ENCODE measurements at regions not wholly inside any gene's neighbourhood (a gene's known extent, or its start where the extent isn't known, plus 50 kb on each side); places are given as distances from the start of the nearest gene placed in this dataset.

GRCh38 chr18:75158465-75159237 lies 50.3 kb downstream of the PTGR3 start:
- H3K27me3 ChIP-seq = no peaks in the 10 kb centered on the region
- no peaks in the 10 kb centered on the region for H3K9me3 ChIP-seq (ENCODE audit: low read depth)
- no peak for TF ChIP-seq CTCF (IDR thresholded peaks at IDR 0.05; ENCODE audit: low read depth, low read length)
- H3K27ac ChIP-seq = no peak overlapping the region
- no peaks in the 10 kb centered on the region for H3K36me3 ChIP-seq
- H3K4me1 ChIP-seq (ENCODE audit: low read depth) = peaks cover 3% of the 10 kb centered on the region
- no peak overlapping the region for H3K4me3 ChIP-seq
- DNase-seq (ENCODE audit: low read depth in 1 of 2, low spot score in 1 of 2) = no peak

GRCh38 chr18:75157851-75158250 lies 51.1 kb downstream of the PTGR3 start:
- Histone ChIP-seq H3K27me3 (no peaks in the 10 kb centered on the region), H3K9me3 (ENCODE audit: low read depth) (no peaks in the 10 kb centered on the region), H3K27ac (no peak overlapping the region), H3K4me3 (no peak overlapping the region), H3K36me3 (no peaks in the 10 kb centered on the region), H3K4me1 (ENCODE audit: low read depth) (peaks cover 3% of the 10 kb centered on the region)
- no peak for TF ChIP-seq CTCF (IDR thresholded peaks at IDR 0.05; ENCODE audit: low read depth, low read length)
- DNase-seq (ENCODE audit: low read depth in 1 of 2, low spot score in 1 of 2) = no peak

- H3K9me3 ChIP-seq (ENCODE audit: low read depth) = no peaks in the 10 kb centered on the region
- H3K4me1 ChIP-seq (ENCODE audit: low read depth) = peaks cover 3% of the 10 kb centered on the region
- no peak for DNase-seq (ENCODE audit: low read depth in 1 of 2, low spot score in 1 of 2)
- no peak overlapping the region for H3K27ac ChIP-seq
- H3K36me3 ChIP-seq = no peaks in the 10 kb centered on the region
- H3K27me3 ChIP-seq = no peaks in the 10 kb centered on the region
- no peak for TF ChIP-seq CTCF (IDR thresholded peaks at IDR 0.05; ENCODE audit: low read depth, low read length)
- H3K4me3 ChIP-seq = no peak overlapping the region
Measured at GRCh38 chr18:75157381-75157780, 51.6 kb downstream of the PTGR3 start.

- TF ChIP-seq CTCF (IDR thresholded peaks at IDR 0.05; ENCODE audit: low read depth, low read length) = no peak
- no peak overlapping the region for H3K4me3 ChIP-seq
- H3K36me3 ChIP-seq = no peaks in the 10 kb centered on the region
- H3K27ac ChIP-seq = no peak overlapping the region
- DNase-seq (ENCODE audit: low read depth in 1 of 2, low spot score in 1 of 2) = no peak
- peaks cover 3% of the 10 kb centered on the region for H3K4me1 ChIP-seq (ENCODE audit: low read depth)
- H3K9me3 ChIP-seq (ENCODE audit: low read depth) = no peaks in the 10 kb centered on the region
- H3K27me3 ChIP-seq = no peaks in the 10 kb centered on the region
Measured at GRCh38 chr18:75156831-75157230, 52.1 kb downstream of the PTGR3 start.

- H3K36me3 ChIP-seq = no peaks in the 10 kb centered on the region
Measured at GRCh38 chr18:75156139-75156750, 52.7 kb downstream of the PTGR3 start.

More at GRCh38 chr18:75156139-75156750, 52.7 kb downstream of the PTGR3 start:
- Histone ChIP-seq H3K27me3 (no peaks in the 10 kb centered on the region), H3K27ac (no peak overlapping the region), H3K9me3 (ENCODE audit: low read depth) (no peaks in the 10 kb centered on the region), H3K4me1 (ENCODE audit: low read depth) (peaks cover 3% of the 10 kb centered on the region), H3K4me3 (no peak overlapping the region)
- TF ChIP-seq CTCF (IDR thresholded peaks at IDR 0.05; ENCODE audit: low read depth, low read length) = no peak
- DNase-seq (ENCODE audit: low read depth in 1 of 2, low spot score in 1 of 2) = no peak
